ENCODE measurements at regions not wholly inside any gene's neighbourhood (a gene's known extent, or its start where the extent isn't known, plus 50 kb on each side); places are given as distances from the start of the nearest gene placed in this dataset.

DNA sequence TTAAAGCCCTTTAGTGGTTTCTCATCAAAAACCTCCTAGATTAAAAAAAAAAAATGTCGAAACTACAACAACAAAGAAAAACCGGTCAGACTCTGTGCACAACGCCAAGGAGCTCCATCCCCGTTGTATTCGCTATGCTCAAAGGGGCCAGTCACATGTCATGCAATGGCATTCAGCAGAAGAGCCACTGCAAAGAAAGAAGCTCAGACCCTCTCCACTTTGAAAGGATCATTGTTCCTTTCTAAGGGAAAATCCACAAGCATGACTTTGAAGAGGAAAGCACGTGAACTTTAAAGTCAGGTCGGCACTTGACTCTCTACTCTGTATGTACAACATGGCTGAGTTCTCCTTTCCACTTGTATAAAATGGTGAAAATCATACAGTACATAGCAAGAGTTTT lies 655.6 kb downstream of the ETS1 start:
- intact Hi-C loops (cut with DNase I), result no loop called here
- Histone ChIP-seq H3K27ac (no peak overlapping the region), H3K27me3 (no peaks in the 10 kb centered on the region), H3K4me1 (no peaks in the 10 kb centered on the region), H3K4me3 (no peak overlapping the region), H3K36me3 (no peaks in the 10 kb centered on the region), H3K9me3 (no peaks in the 10 kb centered on the region)
- no peak for DNase-seq
- TF ChIP-seq POLR2A (IDR thresholded peaks at IDR 0.05), result no peak
- TF ChIP-seq, protein P1, sequence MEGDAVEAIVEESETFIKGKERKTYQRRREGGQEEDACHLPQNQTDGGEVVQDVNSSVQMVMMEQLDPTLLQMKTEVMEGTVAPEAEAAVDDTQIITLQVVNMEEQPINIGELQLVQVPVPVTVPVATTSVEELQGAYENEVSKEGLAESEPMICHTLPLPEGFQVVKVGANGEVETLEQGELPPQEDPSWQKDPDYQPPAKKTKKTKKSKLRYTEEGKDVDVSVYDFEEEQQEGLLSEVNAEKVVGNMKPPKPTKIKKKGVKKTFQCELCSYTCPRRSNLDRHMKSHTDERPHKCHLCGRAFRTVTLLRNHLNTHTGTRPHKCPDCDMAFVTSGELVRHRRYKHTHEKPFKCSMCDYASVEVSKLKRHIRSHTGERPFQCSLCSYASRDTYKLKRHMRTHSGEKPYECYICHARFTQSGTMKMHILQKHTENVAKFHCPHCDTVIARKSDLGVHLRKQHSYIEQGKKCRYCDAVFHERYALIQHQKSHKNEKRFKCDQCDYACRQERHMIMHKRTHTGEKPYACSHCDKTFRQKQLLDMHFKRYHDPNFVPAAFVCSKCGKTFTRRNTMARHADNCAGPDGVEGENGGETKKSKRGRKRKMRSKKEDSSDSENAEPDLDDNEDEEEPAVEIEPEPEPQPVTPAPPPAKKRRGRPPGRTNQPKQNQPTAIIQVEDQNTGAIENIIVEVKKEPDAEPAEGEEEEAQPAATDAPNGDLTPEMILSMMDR (IDR thresholded peaks at IDR 0.05), result no peak
- 61 to 71% methylated on average over 7 of the region's 7 CpGs for WGBS, 2 donors

DNA sequence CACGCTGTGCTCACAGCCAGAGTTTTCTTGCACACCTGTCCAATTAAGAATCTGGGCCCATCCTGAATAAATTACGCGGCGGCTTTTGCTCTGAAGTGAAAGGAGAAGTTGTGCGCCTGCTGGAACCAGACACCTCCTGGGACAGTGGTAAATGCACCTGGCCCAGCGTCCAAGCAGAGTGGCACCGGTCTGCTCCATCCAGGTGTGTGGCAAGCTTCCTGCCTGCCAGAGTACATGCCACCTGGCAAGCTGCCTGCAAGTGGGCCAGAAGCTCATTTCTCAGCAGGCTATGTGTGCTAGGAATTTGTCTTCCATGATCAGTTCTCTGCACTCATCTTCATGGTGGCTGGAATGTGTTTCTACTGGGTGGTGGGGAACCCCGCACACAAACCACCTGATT lies 660.6 kb downstream of the ETS1 start:
- H3K4me3 ChIP-seq, result no peak overlapping the region
- no peaks in the 10 kb centered on the region for H3K27me3 ChIP-seq
- no peaks in the 10 kb centered on the region for H3K9me3 ChIP-seq
- intact Hi-C loops (cut with DNase I), result no loop called here
- no peaks in the 10 kb centered on the region for H3K4me1 ChIP-seq
- WGBS, 2 donors, result 90 to 91% methylated on average over 8 of the region's 8 CpGs
- no peak for DNase-seq
- no peak for TF ChIP-seq POLR2A (IDR thresholded peaks at IDR 0.05)
- TF ChIP-seq, protein P1 (IDR thresholded peaks at IDR 0.05), result no peak
- no peak overlapping the region for H3K27ac ChIP-seq
- H3K36me3 ChIP-seq, result no peaks in the 10 kb centered on the region

DNA sequence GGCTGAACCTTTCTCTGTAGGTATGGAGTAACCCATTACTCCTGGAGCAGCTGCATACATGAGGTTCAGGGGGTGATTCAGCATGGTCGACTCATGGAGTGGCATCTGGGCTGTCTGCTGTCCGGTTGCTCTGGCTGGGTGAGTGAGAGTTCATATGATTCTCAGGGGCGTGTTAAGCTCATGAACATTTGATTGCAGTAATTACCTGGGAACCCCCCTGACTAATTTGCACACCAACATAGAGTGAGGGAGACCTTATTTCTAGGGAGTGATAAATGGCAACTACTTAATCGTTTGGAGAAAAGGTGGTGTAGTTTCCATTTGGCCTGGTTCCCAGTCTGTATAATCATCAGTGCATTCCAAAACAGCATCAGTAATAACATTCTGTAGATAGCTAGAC lies 661.9 kb downstream of the ETS1 start:
- TF ChIP-seq POLR2A (IDR thresholded peaks at IDR 0.05), result no peak
- TF ChIP-seq, protein P1 (IDR thresholded peaks at IDR 0.05), result no peak
- 46 to 56% methylated on average over 3 to 4 of the region's 4 CpGs for WGBS, 2 donors
- H3K27ac ChIP-seq, result no peak overlapping the region
- H3K4me3 ChIP-seq, result no peak overlapping the region
- no peaks in the 10 kb centered on the region for H3K4me1 ChIP-seq
- intact Hi-C loops (cut with DNase I), result no loop called here
- H3K27me3 ChIP-seq, result no peaks in the 10 kb centered on the region
- no peak for DNase-seq
- no peaks in the 10 kb centered on the region for H3K36me3 ChIP-seq
- no peaks in the 10 kb centered on the region for H3K9me3 ChIP-seq

DNA sequence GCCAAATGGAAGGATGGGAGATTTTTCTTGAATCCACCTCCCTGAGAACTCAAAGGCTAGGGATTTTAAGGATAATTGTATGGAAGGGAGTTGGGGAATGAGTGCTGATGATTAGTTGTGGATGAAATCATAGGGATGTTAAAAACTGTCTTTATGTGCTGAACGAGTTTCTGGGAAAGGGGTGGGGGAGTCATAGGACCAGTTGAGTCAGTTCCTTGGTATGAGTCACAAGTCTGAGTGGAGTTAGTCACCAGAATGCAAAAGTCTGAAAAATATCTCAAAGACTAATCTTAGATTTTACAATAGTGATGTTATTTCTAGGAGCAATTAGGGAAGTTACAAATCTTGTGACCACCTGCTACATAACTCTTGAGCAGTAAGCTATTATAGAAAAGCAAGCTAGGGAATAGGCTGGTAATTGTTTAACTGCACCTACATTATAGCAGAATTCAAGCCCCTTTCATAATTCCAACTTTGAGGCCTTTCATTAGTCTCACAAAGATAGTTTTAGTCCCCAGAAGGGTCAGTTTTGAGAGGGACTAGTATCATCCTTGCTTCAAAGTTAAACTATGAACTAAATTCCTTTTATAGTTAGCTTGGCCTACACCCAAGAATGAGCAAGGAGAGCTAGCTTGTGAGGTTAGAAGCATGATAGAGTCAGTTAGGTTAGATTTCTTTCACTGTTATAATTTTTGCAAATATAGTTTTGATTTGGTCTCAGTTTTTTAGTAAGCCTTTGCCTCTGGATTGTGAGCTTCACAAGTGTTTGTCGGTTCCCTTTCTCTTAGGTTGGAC lies 668.0 kb downstream of the ETS1 start:
- H3K4me3 ChIP-seq, result no peak overlapping the region
- 55 to 64% methylated on average over 2 of the region's 2 CpGs for WGBS, 2 donors
- TF ChIP-seq POLR2A (IDR thresholded peaks at IDR 0.05), result no peak
- TF ChIP-seq, protein P1 (IDR thresholded peaks at IDR 0.05), result no peak
- H3K36me3 ChIP-seq, result no peaks in the 10 kb centered on the region
- intact Hi-C loops (cut with DNase I), result no loop called here
- no peaks in the 10 kb centered on the region for H3K4me1 ChIP-seq
- no peak overlapping the region for H3K27ac ChIP-seq
- H3K27me3 ChIP-seq, result no peaks in the 10 kb centered on the region
- DNase-seq, result no peak
- peaks cover 0 to 14% (median 0%) of the 10 kb centered on the region in 3 donors for H3K9me3 ChIP-seq

DNA sequence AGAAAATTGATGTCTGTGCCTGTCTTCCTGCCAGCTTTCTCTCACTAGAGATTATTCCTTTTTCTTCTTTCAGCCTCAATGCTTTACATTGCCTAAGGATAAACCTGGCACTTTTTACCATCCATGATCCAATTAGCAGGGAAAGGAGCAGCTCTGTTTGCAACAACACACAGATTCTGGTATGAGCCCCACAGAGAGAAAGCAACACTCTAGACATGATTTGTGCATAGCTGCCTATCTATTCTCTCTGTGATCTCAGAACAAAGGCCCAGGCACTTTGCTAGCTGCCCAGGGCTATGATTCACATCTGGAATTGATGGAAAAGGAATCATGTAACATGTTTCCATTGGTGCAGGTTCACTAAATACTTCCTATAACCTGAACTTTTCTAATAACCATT lies 685.0 kb downstream of the ETS1 start:
- intact Hi-C loops (cut with DNase I), result no loop called here
- TF ChIP-seq, protein P1 (IDR thresholded peaks at IDR 0.05), result no peak
- no peak for TF ChIP-seq POLR2A (IDR thresholded peaks at IDR 0.05)
- no peaks in the 10 kb centered on the region for H3K36me3 ChIP-seq
- no peaks in the 10 kb centered on the region for H3K27me3 ChIP-seq
- no peak overlapping the region for H3K4me3 ChIP-seq
- peaks cover 0 to 8% (median 7%) of the 10 kb centered on the region in 3 donors for H3K9me3 ChIP-seq
- H3K4me1 ChIP-seq, result no peaks in the 10 kb centered on the region
- H3K27ac ChIP-seq, result no peak overlapping the region
- DNase-seq, result no peak
